Transverse colon (tissue), 3 donors: ENCODE measurements at regions not wholly inside any gene's neighbourhood (a gene's known extent, or its start where the extent isn't known, plus 50 kb on each side); places are given as distances from the start of the nearest gene placed in this dataset.

Experiments
- CTCF ChIP-seq, 5 experiments: fragments of 200-600 bp in 3 of 5; fragments of 450-650 bp in 2 of 5; sonication (generic) in 3 of 5; IDR thresholded peaks; 1 replicate in 2 of 5; 2 replicates in 3 of 5; pipeline ENCODE4 v1.5.1; 2016 to 2017; ENCODE audit warnings: antibody characterized with exemption in 5 of 5, inconsistent platforms in 3 of 5, mild to moderate bottlenecking in 2 of 5, moderate library complexity in 1 of 5
- EP300 ChIP-seq: sonication (generic); formaldehyde crosslinking; IDR thresholded peaks from one replicate; pipeline ENCODE4 v1.6.1; 2017; ENCODE audit warnings: antibody characterized with exemption, low read depth

GRCh38 chr1:38658883-38659282 is 200.7 kb downstream of the RRAGC start:
- TF ChIP-seq CTCF (IDR thresholded peaks at IDR 0.05) (no peak), EP300 (no peak)
